H1 (cell line): ENCODE measurements at regions not wholly inside any gene's neighbourhood (a gene's known extent, or its start where the extent isn't known, plus 50 kb on each side); places are given as distances from the start of the nearest gene placed in this dataset.

ENCODE experiments used
- EGR1 ChIP-seq: IDR thresholded peaks from 2 replicates; pipeline ENCODE4 v1.6.1; 2011; ENCODE audit warnings: low read depth, low read length, borderline replicate concordance
- GABPA ChIP-seq: IDR thresholded peaks from 2 replicates; pipeline ENCODE4 v1.6.1; 2011; ENCODE audit warnings: mild to moderate bottlenecking, low read length, moderate library complexity, borderline replicate concordance; ENCODE audit not compliant: insufficient read depth
- KDM1A ChIP-seq: fragments of 200-600, 300-600 bp; sonication (generic); IDR thresholded peaks from 2 replicates; pipeline ENCODE4 v1.7.1; 2016; ENCODE audit warnings: mild to moderate bottlenecking, low read length, borderline replicate concordance
- SP4 ChIP-seq: IDR thresholded peaks from 2 replicates; pipeline ENCODE4 v1.6.1; 2012; ENCODE audit warnings: low read length, inconsistent platforms
- TEAD4 ChIP-seq: IDR thresholded peaks from 2 replicates; pipeline ENCODE4 v1.6.1; 2012; ENCODE audit warnings: low read depth, low read length, inconsistent platforms, mixed read lengths

GRCh38 chr1:198917226-198917625 is 278.4 kb downstream of the PTPRC start (continued):
- no peak for TF ChIP-seq GABPA
- no peak for TF ChIP-seq TEAD4
- TF ChIP-seq EGR1: no peak
- no peak for TF ChIP-seq SP4
- TF ChIP-seq KDM1A: no peak
